GM19043 (cell line): ENCODE measurements at regions not wholly inside any gene's neighbourhood (a gene's known extent, or its start where the extent isn't known, plus 50 kb on each side); places are given as distances from the start of the nearest gene placed in this dataset.

Experiments used
- ATAC-seq: cut with Tn5 transposase; IDR thresholded peaks from one replicate; pipeline ENCODE4 v1.9.1; 2021; ENCODE audit warnings: low read depth; ENCODE audit not compliant: unreplicated experiment

GRCh38 chr11:45523760-45524159 lies 141.7 kb downstream of the CHST1 start:
- ATAC-seq: no peak

GRCh38 chr11:45518833-45519535 lies 146.4 kb downstream of the CHST1 start:
- no peak for ATAC-seq

- ATAC-seq: no peak
Measured at GRCh38 chr11:45518141-45518832, 147.1 kb downstream of the CHST1 start.

GRCh38 chr11:45517171-45517770 lies 148.2 kb downstream of the CHST1 start:
- no peak for ATAC-seq

GRCh38 chr11:45513821-45514340 lies 151.5 kb downstream of the CHST1 start:
- ATAC-seq: no peak

GRCh38 chr11:45512471-45513148 lies 152.8 kb downstream of the CHST1 start:
- ATAC-seq: no peak

- ATAC-seq: no peak
Measured at GRCh38 chr11:45511566-45511965, 153.9 kb downstream of the CHST1 start.

- no peak for ATAC-seq
Measured at GRCh38 chr11:45507916-45508315, 157.5 kb downstream of the CHST1 start.

- no peak for ATAC-seq
Measured at GRCh38 chr11:45503311-45503710, 162.1 kb downstream of the CHST1 start.

- ATAC-seq: no peak
Measured at GRCh38 chr11:45502226-45502545, 163.2 kb downstream of the CHST1 start.

- ATAC-seq: no peak
Measured at GRCh38 chr11:45501392-45502225, 163.8 kb downstream of the CHST1 start.

- no peak for ATAC-seq
Measured at GRCh38 chr11:45500451-45500850, 165.0 kb downstream of the CHST1 start.

- no peak for ATAC-seq
Measured at GRCh38 chr11:45494738-45495137, 170.7 kb downstream of the CHST1 start.

GRCh38 chr11:45489281-45489905 lies 176.0 kb downstream of the CHST1 start:
- ATAC-seq: no peak

GRCh38 chr11:45486461-45486860 lies 179.0 kb downstream of the CHST1 start:
- ATAC-seq: no peak

GRCh38 chr11:45485070-45485707 lies 180.2 kb downstream of the CHST1 start:
- ATAC-seq: no peak

GRCh38 chr11:45484326-45484883 lies 181.0 kb downstream of the CHST1 start:
- ATAC-seq: no peak

- ATAC-seq: no peak
Measured at GRCh38 chr11:45483416-45483815, 182.0 kb downstream of the CHST1 start.

- no peak for ATAC-seq
Measured at GRCh38 chr11:45482331-45482730, 183.1 kb downstream of the CHST1 start.
